ENCODE measurements at regions not wholly inside any gene's neighbourhood (a gene's known extent, or its start where the extent isn't known, plus 50 kb on each side); places are given as distances from the start of the nearest gene placed in this dataset.
A peak's percentile ranks its signal among the peaks of the same experiment; 100 is the strongest.
"Not testable (repeated sequence)": the region's sequence is repeated elsewhere in the genome, so short reads cannot be mapped to it uniquely, and the experiment has no call there.

GRCh38 chr11:29093416-29094120, 923.3 kb downstream of the KCNA4 start:
- ChIA-PET POLR2A (no interaction called here), CTCF (no interaction called here)
- no peak for TF ChIP-seq CTCF (IDR thresholded peaks at IDR 0.05; ENCODE audit: insufficient read depth, low read depth, low read length)
- no peaks in the 10 kb centered on the region for H3K36me3 ChIP-seq (ENCODE audit: control insufficient read depth, insufficient read depth, low read length)
- H3K27me3 ChIP-seq (ENCODE audit: control insufficient read depth, insufficient read depth, low read length), result no peaks in the 10 kb centered on the region
- peak; percentile 21 for DNase-seq (ENCODE audit: low read depth)
- H3K4me3 ChIP-seq (ENCODE audit: low read depth, low read length), result no peak overlapping the region

GRCh38 chr11:29087200-29087812, 929.5 kb downstream of the KCNA4 start:
- Histone ChIP-seq H3K27me3 (ENCODE audit: control insufficient read depth, insufficient read depth, low read length) (no peaks in the 10 kb centered on the region), H3K4me3 (ENCODE audit: low read depth, low read length) (no peak overlapping the region), H3K36me3 (ENCODE audit: control insufficient read depth, insufficient read depth, low read length) (no peaks in the 10 kb centered on the region)
- no peak for DNase-seq (ENCODE audit: low read depth)
- TF ChIP-seq CTCF (IDR thresholded peaks at IDR 0.05; ENCODE audit: insufficient read depth, low read depth, low read length), result no peak
- POLR2A ChIA-PET, result no interaction called here
- CTCF ChIA-PET, result no interaction called here

- no peaks in the 10 kb centered on the region for H3K27me3 ChIP-seq (ENCODE audit: control insufficient read depth, insufficient read depth, low read length)
- no peak for DNase-seq (ENCODE audit: low read depth)
- CTCF ChIA-PET, result no interaction called here
- no peaks in the 10 kb centered on the region for H3K36me3 ChIP-seq (ENCODE audit: control insufficient read depth, insufficient read depth, low read length)
- no peak for TF ChIP-seq CTCF (IDR thresholded peaks at IDR 0.05; ENCODE audit: insufficient read depth, low read depth, low read length)
- POLR2A ChIA-PET, result no interaction called here
- H3K4me3 ChIP-seq (ENCODE audit: low read depth, low read length), result no peak overlapping the region
These were observed 941.1 kb downstream of the KCNA4 start for GRCh38 chr11:29075726-29076125.

- ChIA-PET POLR2A (no interaction called here), CTCF (no interaction called here)
- TF ChIP-seq CTCF (IDR thresholded peaks at IDR 0.05; ENCODE audit: insufficient read depth, low read depth, low read length), result no peak
- Histone ChIP-seq H3K27me3 (ENCODE audit: control insufficient read depth, insufficient read depth, low read length) (no peaks in the 10 kb centered on the region), H3K36me3 (ENCODE audit: control insufficient read depth, insufficient read depth, low read length) (no peaks in the 10 kb centered on the region), H3K4me3 (ENCODE audit: low read depth, low read length) (no peak overlapping the region)
- DNase-seq (ENCODE audit: low read depth), result no peak
These were observed 953.0 kb downstream of the KCNA4 start for GRCh38 chr11:29063630-29064361.

- POLR2A ChIA-PET, result no interaction called here
- Histone ChIP-seq H3K4me3 (ENCODE audit: low read depth, low read length) (no peak overlapping the region), H3K27me3 (ENCODE audit: control insufficient read depth, insufficient read depth, low read length) (no peaks in the 10 kb centered on the region), H3K36me3 (ENCODE audit: control insufficient read depth, insufficient read depth, low read length) (no peaks in the 10 kb centered on the region)
- TF ChIP-seq CTCF (IDR thresholded peaks at IDR 0.05; ENCODE audit: insufficient read depth, low read depth, low read length), result no peak
- no peak for DNase-seq (ENCODE audit: low read depth)
- CTCF ChIA-PET, result no interaction called here
These were observed 953.3 kb downstream of the METTL15 start for GRCh38 chr11:29061452-29061851.

GRCh38 chr11:29056487-29056886, 948.3 kb downstream of the METTL15 start:
- H3K4me3 ChIP-seq (ENCODE audit: low read depth, low read length); H3K36me3 ChIP-seq (ENCODE audit: control insufficient read depth, insufficient read depth, low read length); DNase-seq (ENCODE audit: low read depth); H3K27me3 ChIP-seq (ENCODE audit: control insufficient read depth, insufficient read depth, low read length); POLR2A ChIA-PET; CTCF ChIA-PET: not testable (repeated sequence)
